ENCODE measurements at regions not wholly inside any gene's neighbourhood (a gene's known extent, or its start where the extent isn't known, plus 50 kb on each side); places are given as distances from the start of the nearest gene placed in this dataset.

DNA sequence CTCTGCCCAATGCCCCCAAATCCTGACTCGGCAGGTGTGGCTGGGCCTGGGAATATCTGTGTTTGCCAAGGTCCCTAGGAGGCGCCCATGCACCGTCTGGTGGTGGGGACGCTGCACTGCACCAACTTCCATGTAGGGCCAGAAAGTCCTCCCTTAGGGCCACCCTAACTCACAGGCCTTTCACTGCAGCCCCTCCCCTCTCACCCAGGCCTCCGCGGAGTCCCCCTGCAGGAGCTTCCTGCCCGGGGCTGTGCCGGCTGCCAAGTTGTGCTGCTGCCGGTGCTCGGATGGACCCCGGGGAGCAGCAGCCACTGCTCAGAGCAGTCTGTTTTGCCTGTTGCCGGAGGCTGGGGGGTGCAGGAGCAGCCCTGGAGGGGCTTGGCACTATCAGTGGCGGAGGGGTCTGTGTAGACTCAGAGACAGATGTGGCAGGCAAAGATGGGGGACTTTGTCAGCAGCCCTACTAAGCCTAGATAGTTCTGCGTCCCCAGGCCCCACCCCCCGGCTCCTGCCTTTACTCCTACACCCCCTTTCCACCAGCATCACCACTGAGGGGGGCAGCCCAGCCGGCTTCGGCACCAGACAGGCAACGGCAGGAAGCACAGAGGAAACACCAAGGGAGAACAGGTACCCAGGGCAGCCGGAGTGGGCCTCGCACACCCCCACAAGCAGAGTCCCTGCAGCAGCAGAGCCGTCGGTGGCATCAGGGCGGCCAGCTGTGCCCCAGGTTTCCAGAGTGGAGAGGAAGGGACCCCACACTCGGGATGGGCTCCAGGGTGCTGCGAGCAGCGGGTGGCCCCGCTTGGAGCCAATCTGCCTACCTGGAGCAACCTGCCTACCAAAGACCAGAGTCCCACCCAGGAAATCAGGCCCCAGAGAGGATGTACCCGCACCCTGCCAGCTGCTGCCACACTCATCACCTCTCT, 124.3 kb downstream of the TRIM29 start:
- peak in 1 of 2 donors; percentile 18 for DNase-seq

DNA sequence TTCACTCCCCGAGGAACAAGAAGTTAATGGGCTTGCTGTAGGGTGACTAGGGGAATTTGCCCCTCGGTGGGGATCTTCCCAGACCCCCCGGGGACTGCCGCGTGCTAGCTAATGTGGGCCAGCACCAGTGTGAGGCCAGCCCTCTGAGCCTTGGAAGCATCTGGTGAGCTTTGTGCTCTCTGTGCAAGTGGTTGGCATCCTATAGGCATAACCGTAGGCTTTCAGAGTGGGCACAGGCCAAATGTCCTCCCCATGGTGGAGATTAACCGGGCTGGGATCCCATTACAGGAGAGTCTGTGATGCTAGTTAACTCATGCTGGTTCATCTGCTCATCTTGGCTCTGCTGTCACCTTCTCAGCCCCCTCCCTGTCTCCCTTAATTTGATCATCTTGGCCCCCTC, 125.7 kb downstream of the TRIM29 start:
- no peak for DNase-seq

DNA sequence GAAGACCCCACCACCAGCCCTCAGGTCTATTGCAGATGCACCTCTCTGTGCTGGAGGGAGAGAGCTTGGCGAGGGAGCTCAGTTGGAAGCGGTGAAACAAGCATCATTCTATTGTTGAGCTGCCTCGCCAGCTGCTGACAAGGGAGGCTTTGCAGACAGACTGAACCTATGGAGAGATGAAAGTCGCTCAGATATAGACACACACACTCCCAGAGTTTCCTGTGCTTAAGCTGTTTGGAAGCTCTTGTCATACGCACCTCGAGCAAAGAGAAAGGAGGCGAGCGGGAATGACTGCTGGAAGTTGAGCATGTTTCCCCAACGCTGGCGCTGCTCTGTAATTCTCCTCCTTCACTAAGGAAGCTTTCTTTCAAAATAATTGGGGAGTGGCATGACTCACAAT, 126.1 kb downstream of the TRIM29 start:
- no peak for DNase-seq

DNA sequence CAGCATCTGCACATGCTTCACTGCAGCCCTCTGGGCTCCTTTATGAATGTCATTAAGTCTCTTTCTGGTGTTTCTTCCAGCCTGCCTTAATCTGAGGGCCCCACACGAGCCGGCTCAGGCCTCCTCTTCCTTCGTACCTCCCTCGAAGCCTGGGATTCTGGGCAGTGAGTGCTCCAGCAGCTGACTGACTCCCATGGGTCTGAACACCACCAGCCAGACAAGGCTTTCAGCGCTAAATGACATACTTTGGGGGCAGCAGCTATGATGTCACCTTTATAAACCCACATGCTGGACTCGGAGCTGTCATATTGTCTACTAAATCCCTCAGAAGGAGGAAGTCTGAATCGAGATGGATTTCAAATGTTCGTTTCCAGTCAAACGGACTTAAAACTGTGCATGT, 127.1 kb downstream of the TRIM29 start:
- no peak for DNase-seq

DNA sequence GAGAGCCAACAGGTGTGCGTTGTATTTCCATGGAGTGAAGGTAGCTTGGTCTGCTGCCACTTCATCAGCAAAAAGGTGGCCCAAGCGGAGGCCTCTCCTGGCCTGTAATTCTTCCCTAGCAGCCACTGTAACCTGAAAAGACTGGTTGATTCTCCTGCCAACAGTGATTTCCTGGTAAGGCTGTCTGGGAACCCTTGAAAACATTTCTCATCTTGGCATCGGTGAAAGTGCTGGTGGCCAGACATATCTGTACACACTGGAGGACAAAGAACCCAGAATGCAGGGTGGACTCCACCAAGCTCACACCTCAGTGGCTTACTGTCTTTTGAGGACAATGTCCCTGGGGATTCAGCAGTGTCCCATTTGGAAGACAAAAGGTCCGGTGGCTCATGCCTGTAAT, 128.0 kb downstream of the TRIM29 start:
- no peak for DNase-seq

DNA sequence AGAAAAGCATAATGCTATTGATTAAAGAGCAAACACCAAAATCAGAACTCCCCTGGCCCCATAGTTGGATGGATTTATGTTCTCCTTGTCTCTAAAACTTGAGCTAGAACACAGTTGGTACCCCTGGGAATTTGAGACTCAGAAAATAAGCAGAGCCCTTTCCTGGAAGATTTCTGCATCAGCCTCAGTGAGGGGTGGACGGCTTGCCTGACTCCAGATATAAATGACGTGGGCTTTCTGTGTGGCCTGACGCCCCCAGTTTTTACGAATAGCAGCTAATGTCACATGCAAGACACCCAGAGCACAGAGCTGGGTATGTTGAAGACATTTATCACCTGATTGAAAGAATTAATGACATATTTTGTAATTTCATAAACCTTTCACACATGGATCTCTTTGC, 130.8 kb downstream of the TRIM29 start:
- no peak for DNase-seq

DNA sequence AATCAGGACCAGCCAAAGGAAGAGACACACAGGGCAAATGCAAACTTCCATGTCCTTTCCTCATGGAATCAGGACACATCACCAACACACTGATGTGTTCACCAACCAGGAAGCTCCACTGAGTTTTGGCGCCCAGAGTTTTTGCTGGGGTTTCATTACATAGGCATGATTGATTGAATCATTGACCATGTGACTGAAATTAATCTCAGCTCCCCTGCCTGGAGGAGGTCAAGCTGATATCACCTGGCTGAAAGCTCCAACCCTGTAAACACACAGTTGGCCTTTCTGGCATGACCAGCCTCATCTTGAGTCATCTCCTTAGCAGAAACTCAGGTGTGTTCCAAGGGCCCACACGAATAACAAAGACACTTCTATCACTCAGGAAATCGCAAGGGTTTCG, 133.2 kb downstream of the TRIM29 start:
- DNase-seq = no peak

DNA sequence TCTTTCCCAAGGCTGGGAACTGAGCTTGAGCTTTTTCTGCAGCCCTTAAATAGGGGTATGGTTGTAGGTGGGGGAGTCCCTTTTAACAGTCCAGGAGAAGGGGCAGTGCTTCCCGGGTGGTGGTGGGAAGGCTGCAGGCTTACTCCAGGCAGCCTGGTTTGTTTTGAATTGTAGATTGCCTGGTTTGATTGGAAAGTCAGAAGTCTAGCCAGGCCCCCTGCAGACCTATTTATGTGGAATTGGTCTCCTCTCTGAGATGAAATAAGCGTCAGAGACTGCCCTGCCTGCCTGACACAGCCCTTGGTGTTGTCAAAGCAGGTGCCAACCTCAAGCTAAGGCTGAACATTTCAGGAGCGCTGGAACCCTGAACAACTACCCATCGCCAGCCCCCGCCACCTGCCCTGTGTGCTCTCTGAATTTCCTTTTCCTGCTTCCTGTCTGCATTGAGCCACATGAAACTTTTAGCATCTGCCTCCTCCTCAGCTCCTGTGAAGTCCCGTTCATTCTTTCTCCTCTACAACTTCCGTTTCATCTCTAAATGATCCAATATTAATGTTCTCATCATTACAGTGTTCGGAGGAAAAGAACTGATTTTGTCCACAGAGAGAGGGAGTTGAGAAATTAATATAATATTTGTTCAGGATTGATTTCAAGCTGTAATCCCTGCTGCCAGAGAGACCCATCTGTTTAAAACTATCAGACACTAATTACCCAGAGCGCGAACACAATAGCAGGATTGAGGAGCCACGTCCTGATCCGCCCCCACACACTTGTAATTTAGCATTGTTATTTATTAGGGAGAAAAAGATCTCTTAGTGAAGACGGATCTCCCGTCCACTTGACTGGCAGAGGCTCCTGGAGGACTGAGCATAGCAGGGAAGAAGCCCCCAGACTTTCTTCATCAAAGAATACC, 136.5 kb downstream of the TRIM29 start:
- no peak for DNase-seq

DNA sequence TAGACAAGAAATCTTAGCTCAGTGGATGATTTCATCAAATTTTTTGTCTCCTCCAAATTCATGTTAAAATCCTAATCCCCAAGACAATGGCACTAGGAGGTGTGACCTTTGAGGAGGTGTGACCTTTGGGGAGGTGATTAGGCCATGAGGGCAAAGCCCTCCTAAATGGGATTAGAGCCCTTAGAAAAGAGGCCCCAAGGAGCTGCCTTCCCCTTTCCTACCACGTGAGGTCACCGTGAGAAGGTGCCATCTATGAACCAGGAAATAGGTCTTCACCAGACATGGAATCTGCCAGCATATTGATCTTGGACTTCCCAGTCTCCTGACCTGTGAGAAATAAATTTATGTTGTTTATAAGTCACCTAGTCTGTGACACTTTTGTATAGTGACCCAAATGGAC, 138.7 kb downstream of the TRIM29 start:
- no peak for DNase-seq

DNA sequence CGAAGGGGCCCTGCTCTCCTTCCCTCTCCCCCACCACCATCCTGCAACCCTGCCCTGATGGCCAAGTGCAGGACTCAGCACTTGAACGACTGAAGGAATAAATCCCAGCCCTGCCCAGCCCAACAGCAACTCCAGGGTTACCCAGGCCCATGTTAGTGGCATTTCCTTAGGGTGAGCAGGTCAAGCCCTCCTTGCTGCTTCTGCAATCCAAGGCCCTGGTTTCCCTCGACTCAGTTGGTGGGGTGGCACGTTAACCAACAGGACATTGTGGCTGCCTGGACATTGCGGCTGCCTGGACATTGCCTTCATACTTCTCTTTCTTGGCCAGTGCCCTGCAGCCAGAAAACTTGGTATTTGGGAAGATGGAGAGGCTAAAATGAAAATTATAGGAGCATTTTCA, 141.4 kb downstream of the TRIM29 start:
- no peak for DNase-seq

DNA sequence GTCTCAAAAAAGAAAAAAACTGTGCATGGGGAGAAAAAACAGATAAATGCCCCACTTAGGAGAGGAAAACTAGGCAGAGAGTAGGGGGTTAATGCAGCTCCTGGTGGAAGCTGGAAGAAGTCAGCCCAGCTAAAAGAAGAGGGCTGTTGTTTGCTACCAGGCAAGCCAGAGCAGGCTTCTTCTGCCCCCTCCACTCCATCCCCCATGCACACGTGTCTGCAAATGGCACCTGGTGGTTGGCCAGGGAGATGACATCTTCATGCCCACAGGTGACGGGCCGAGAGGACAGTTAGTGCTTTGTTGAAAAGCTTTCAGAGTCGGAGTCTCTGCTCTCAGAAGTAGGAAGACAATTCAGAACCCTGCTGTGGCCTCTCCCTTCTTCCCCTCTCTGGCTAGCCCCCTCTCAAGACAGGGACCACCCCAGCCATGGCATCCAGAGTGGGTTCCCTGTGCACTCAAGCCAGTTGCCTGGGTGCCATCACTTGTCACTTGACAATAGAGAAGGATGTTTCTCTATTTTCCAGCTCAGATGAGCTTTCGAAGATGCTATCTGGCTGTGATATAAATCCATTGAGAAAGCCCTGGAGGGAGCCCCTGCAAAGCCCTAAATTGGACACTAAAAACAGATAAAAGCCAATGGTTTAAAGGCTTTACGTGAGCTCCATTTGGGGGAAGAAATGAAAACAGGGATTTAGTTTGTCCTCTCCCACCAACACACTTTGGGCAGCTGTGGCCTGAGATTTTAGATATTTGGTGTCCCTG, 142.0 kb downstream of the TRIM29 start:
- no peak for DNase-seq

DNA sequence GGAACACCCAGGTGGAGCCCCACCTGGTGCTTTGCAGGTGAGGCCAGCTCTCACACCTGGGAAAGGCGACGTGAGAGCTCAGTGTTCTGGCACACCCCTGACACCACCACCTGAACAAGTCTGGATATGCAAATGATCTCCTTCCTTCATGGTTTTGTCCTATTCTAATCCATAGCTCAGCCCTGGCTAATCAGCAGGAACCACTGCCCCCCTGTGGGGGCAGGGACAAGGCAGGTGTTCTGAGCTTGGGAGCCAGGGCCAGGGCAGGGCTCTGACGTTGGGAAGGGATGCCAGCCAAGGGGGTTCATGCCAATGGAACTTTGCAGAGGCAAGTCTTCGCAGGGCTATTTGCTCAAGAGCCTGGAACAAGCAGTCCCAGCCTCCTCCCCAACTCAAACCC, 144.2 kb downstream of the TRIM29 start:
- DNase-seq = no peak

DNA sequence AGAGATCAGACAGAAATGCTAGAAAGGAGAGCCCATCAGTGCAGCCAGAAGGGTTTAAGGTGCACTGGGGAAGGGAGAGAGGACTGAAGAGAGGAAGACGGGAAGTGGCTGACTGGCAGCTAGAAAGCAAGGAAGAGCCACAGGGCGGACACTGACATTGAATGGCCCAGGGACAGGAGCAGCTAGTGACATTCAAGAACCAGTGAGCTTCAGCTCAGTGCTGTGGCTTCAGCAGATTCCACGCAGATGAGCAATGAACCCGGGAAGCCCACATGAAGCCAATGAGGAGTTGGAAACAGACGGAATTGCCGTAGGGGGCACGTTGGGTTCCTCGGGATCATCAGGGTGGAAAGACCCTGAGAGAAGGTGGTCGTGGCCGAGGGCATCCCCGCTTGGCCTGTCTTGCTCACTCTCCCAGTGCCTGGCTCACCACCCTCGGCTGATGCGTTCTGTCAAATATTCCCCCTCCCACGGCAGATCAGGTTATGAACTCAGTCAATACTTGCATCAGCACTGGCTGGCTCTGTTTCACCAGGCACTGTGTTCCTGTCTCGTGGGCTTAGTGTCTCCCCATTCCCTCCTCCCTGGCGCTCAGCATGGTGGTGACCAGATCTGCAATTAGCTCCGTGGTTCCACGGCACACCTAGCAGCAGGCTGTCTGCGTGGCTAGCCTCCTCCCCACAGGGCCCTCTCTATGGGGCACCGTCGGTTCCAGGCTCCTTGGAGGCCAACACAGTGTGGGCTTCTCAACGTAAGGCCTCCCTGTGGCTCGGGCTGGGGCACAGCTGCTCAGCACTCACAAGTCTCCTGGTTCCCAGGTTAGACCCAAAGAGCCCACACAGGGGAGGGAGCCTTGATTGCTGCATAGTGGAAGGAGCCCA, 145.5 kb downstream of the TRIM29 start:
- peak; percentile 6 to 35 for DNase-seq

DNA sequence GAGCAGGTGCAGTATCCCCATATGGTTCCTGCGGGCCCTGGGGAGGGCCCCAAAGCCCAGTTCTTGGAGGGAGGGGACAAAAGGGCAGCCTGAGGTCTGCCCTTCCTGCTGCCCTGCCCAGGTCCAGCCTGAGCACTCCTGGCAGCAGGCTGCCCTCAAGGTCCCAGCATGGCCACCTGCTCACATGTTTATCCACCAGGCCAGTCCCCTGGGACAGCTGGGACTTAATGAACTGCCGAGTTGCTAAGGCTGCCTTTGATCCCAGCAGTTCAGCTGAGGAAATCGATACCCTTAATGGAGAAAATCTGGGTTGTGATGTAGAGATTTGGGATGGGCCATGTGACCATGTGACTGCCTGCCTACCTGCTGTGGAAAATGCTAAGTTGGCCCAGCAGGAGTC, 146.2 kb downstream of the TRIM29 start:
- DNase-seq = no peak

DNA sequence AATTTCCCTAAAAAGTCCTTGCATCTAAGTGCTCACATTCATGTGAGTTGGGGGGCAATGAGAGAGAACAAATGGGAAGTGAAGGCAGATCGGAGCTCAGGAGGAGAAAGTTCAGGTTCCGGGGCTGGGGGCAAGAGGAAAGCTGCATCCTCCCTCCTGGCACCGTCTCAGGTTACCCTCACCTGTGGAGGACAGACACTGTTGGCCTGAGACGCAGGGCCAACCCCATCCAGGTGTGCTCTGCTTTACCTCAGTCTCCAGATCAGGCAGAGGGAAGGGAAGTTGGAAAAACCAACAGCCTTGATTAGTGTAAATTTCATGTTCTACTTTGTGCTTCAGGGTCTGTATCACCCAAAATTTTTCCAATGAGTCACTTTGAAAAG, 146.9 kb downstream of the TRIM29 start:
- no peak for DNase-seq

DNA sequence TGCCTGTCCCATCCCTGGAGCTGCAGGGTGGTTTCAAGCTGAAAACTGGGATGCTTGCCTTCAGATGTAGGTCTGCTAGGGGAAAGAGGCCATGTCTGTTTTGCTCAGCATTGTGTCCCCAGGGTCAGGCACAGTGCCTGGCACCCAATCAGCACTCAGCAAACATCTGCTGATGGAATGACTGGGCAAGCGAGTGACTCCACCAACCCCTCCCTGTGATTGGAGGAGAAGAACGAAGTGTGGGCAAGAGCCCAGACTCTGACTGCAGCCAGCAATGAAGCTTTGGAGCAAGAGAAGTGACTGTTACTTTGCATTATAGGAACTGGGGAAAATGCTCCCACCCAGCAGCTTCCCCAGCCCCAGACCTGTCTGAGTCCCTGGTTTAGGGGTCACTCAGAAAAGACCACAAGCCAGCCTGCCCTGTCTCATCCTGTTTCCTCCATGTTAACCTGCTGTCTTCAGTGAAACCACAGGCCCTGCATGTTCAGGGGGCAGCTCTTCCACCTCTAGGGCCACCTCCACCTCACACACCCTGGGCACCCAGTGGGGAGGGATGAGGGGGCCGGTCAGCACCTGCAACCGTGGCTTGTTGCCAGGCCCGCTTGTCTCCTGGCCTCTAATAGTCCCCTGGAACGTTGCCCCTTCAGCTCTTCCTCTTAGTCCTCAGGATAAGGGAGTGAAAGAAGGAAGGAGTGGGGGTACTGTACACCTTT, 147.4 kb downstream of the TRIM29 start:
- DNase-seq = no peak

DNA sequence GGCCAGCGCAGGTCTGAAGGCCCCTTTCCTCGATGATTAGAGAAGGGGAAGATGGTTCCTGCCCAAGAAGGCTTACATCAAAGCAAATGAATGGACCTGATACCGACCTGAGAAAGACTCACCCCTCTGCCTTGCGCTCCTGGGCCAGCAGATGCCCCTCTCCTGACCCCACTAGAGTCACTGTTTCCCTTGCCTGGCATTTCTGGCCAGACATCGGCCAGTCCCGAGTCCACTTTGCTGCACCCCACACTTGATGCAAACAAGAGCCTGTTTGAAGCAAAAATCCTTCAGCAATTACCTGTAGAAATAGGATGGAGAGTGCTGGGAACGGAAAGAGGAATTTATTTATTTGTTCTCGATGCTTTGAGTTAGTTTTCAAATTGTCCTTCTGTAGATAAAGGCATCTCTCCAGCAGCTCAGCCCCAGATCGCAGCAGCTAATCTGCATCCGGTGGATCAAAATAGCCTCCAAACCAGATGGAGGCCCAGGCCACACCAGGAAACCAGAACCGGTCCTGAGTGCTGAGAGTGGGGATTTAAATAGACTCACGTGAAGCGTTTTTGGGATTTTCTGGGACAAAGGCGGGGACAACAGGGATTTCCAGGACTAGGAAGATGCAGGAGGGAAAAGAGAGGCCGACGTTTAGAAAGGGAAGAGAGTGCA, 148.6 kb downstream of the TRIM29 start:
- no peak for DNase-seq

DNA sequence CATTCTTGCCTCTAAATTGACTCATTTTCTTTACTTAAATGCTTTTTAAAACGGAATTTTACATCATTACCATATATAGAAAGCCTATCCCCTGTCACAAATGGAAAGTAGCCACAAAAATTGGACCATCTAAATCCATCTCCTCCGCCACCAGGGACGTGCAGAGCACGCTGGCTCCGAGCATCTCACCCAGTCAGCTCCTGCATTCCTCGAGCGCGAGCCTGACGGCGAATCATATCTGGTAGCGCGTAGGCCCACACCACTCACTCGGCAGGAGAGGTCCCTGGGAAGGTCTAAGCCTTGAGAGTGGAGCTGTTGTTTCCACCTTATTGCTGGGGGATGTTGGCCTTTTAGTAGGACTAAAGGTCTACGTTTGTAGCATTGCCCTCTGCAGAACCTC, 152.4 kb downstream of the TRIM29 start:
- no peak for DNase-seq

DNA sequence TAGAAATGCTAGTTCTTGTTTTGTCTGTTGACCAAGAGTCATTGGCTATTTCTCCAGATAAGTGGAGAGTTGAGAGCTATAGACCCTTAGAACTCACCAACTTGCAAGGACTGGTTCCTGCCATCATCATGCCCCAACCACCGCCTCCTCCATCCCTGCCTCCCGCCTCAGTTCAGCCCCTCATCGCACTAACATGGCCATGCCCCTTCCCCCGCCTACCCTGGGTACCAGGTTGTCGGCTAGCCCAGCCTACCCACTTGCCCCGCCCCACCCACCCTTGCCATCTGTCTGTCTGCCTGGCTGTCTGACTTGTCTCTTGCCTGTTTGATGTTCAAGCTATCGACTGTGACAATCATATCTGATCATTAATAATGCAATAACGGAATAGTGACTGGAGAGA, 154.1 kb downstream of the TRIM29 start:
- no peak for DNase-seq

DNA sequence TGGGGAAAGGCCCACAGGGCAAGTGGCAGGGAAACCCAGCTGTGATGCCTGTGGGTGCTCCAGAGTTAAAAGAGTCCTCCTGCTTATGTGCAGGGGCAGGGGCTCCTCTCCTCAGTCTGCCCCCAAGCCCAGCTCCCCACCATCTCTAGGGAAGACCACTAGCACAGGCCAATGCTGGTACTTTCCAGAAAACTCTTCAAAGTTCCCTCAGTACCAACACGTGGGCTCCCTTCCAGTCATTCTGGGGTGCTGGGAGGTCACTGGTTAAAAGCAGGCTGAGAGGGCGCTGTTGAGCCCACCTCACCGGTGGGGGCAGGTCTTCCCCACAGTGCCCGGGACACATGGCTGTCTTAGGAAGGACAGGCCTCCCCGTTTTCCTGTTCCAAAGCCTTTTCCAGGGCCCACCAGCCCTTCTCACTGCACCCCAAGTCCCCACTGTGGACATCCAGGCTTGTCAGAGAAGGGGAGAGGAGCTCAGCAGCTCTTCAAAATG, 154.6 kb downstream of the TRIM29 start:
- DNase-seq = no peak
